ENCODE measurements at regions not wholly inside any gene's neighbourhood (a gene's known extent, or its start where the extent isn't known, plus 50 kb on each side); places are given as distances from the start of the nearest gene placed in this dataset.

DNA sequence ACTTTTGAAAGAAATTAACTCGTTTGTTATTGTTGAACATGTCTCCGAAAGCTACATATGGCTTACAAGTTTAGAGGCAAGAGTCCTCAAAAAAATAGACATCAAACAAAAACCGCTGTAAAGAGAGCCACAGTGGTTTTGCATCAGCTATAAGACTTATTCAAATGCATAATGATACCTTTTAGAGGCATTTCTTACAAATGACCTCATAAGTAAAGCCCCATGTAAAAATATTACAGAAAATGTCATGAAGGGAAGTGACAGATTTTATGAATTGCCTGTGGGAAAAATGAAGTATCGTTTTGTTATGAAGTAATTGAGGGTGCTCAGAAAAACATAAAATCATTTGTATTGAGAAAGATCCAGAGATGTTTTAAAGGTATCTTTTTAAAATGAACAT, 598.0 kb downstream of the NXPH1 start:
- TF ChIP-seq CREB1 (IDR thresholded peaks at IDR 0.05; ENCODE audit: low read depth) (no peak), RAD21 (IDR thresholded peaks at IDR 0.05; ENCODE audit: low read depth) (no peak), NFIC (IDR thresholded peaks at IDR 0.05) (no peak), TCF12 (IDR thresholded peaks at IDR 0.05; ENCODE audit: low read depth) (no peak), FOXM1 (IDR thresholded peaks at IDR 0.05; ENCODE audit: borderline replicate concordance, low read depth) (no peak), TAF1 (IDR thresholded peaks at IDR 0.05; ENCODE audit: low read depth) (no peak), EGR1 (IDR thresholded peaks at IDR 0.05) (no peak), CEBPB (IDR thresholded peaks at IDR 0.05) (no peak), EP300 (IDR thresholded peaks at IDR 0.05; ENCODE audit: borderline replicate concordance) (no peak), TEAD4 (IDR thresholded peaks at IDR 0.05) (no peak)
- TF ChIP-seq, protein P1, sequence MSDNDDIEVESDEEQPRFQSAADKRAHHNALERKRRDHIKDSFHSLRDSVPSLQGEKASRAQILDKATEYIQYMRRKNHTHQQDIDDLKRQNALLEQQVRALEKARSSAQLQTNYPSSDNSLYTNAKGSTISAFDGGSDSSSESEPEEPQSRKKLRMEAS (IDR thresholded peaks at IDR 0.05), result no peak

DNA sequence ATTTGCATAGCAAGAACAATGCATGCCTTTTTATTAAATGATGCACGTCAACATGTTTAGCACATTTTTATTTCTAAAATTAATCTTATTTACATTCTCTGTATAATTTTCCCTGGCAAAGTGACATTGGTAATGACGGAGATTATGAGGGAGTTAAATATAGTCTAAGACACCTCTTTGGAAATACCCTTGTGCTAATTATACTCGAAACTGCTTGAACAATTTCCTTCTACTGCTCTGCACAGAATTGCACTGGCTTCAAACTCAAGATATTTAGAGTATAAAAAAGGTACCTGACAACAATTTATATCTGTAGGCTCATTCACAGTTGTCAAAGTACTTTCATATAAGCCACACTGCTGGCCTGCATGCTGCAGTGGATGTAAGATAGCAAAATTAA, 602.7 kb downstream of the NXPH1 start:
- TF ChIP-seq YY1 (IDR thresholded peaks at IDR 0.05; ENCODE audit: low read depth), result no peak
- no peak for TF ChIP-seq TAF1 (IDR thresholded peaks at IDR 0.05; ENCODE audit: low read depth)
- no peak for TF ChIP-seq NFIC (IDR thresholded peaks at IDR 0.05)
- no peak for TF ChIP-seq TCF12 (IDR thresholded peaks at IDR 0.05; ENCODE audit: low read depth)
- TF ChIP-seq CREB1 (IDR thresholded peaks at IDR 0.05; ENCODE audit: low read depth), result no peak
- TF ChIP-seq, protein P2, sequence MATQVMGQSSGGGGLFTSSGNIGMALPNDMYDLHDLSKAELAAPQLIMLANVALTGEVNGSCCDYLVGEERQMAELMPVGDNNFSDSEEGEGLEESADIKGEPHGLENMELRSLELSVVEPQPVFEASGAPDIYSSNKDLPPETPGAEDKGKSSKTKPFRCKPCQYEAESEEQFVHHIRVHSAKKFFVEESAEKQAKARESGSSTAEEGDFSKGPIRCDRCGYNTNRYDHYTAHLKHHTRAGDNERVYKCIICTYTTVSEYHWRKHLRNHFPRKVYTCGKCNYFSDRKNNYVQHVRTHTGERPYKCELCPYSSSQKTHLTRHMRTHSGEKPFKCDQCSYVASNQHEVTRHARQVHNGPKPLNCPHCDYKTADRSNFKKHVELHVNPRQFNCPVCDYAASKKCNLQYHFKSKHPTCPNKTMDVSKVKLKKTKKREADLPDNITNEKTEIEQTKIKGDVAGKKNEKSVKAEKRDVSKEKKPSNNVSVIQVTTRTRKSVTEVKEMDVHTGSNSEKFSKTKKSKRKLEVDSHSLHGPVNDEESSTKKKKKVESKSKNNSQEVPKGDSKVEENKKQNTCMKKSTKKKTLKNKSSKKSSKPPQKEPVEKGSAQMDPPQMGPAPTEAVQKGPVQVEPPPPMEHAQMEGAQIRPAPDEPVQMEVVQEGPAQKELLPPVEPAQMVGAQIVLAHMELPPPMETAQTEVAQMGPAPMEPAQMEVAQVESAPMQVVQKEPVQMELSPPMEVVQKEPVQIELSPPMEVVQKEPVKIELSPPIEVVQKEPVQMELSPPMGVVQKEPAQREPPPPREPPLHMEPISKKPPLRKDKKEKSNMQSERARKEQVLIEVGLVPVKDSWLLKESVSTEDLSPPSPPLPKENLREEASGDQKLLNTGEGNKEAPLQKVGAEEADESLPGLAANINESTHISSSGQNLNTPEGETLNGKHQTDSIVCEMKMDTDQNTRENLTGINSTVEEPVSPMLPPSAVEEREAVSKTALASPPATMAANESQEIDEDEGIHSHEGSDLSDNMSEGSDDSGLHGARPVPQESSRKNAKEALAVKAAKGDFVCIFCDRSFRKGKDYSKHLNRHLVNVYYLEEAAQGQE (IDR thresholded peaks at IDR 0.05; ENCODE audit: low read depth), result no peak
- no peak for TF ChIP-seq EP300 (IDR thresholded peaks at IDR 0.05; ENCODE audit: borderline replicate concordance)
- TF ChIP-seq CEBPB (IDR thresholded peaks at IDR 0.05), result no peak
- no peak for TF ChIP-seq ZBTB7A (IDR thresholded peaks at IDR 0.05; ENCODE audit: low read depth)
- TF ChIP-seq RAD21 (IDR thresholded peaks at IDR 0.05; ENCODE audit: low read depth), result no peak
- no peak for TF ChIP-seq EGR1 (IDR thresholded peaks at IDR 0.05)

DNA sequence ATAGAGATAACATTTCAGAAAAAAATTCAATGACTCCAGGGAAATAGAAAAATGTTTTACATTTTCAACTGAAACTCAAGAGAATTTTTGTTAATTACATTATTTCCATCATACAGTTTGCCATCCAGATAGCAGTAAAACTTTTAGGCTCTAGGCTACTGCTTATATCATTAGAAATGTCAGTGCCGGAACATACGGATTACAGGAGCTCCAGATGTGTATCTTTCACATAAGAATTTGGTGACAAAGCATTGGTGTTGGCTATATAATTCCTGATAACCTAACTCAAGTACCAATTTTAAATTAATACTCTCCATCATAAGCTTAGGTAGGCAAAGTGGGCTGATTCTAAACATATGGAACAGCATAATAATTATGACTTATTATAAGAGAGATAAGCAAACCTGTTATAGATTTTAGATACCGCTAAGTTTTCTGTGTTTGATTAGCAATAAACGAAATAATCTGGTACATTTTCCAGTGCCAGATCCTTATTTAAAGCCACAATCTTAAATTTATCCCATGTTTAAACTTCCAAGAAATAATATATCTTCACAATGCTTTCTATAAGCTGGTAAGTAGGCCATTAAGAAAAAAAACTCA, 637.9 kb downstream of the NXPH1 start:
- TF ChIP-seq CEBPB (IDR thresholded peaks at IDR 0.05) (no peak), TEAD4 (IDR thresholded peaks at IDR 0.05) (no peak), ZBTB7A (IDR thresholded peaks at IDR 0.05; ENCODE audit: low read depth) (no peak), NFIC (IDR thresholded peaks at IDR 0.05) (no peak), EGR1 (IDR thresholded peaks at IDR 0.05) (no peak), YY1 (IDR thresholded peaks at IDR 0.05; ENCODE audit: low read depth) (no peak), FOXM1 (IDR thresholded peaks at IDR 0.05; ENCODE audit: borderline replicate concordance, low read depth) (no peak), TCF12 (IDR thresholded peaks at IDR 0.05; ENCODE audit: low read depth) (no peak), CREB1 (IDR thresholded peaks at IDR 0.05; ENCODE audit: low read depth) (no peak), RAD21 (IDR thresholded peaks at IDR 0.05; ENCODE audit: low read depth) (no peak), TAF1 (IDR thresholded peaks at IDR 0.05; ENCODE audit: low read depth) (no peak), EP300 (IDR thresholded peaks at IDR 0.05; ENCODE audit: borderline replicate concordance) (no peak)
- TF ChIP-seq, protein P1 (IDR thresholded peaks at IDR 0.05), result no peak
- TF ChIP-seq, protein P2 (IDR thresholded peaks at IDR 0.05; ENCODE audit: low read depth), result no peak
- TF ChIP-seq, protein P3, sequence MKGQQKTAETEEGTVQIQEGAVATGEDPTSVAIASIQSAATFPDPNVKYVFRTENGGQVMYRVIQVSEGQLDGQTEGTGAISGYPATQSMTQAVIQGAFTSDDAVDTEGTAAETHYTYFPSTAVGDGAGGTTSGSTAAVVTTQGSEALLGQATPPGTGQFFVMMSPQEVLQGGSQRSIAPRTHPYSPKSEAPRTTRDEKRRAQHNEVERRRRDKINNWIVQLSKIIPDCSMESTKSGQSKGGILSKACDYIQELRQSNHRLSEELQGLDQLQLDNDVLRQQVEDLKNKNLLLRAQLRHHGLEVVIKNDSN (IDR thresholded peaks at IDR 0.05), result no peak

DNA sequence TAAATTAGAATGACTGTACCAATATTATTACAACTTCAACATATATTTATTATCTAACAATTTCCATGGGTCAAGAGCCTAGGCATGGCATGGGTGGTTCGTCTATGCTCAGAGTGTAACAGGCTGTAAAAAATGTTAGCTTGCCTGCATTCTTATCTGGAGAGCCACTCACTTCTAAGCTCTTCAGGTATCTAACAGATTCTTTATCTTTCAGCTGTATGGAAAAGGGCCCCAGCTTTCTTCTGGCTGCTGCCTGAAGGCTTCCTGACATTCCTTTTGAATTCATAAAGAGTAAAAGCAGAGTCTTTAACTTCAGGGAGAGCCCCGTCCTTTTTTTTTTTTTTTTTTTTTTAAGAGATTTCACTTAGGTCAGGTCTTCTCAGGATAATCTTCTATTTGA, 648.8 kb downstream of the NXPH1 start:
- no peak for TF ChIP-seq TAF1 (IDR thresholded peaks at IDR 0.05; ENCODE audit: low read depth)
- no peak for TF ChIP-seq ZBTB7A (IDR thresholded peaks at IDR 0.05; ENCODE audit: low read depth)
- TF ChIP-seq YY1 (IDR thresholded peaks at IDR 0.05; ENCODE audit: low read depth), result no peak
- TF ChIP-seq CEBPB (IDR thresholded peaks at IDR 0.05), result no peak
- no peak for TF ChIP-seq RAD21 (IDR thresholded peaks at IDR 0.05; ENCODE audit: low read depth)
- TF ChIP-seq, protein P3 (IDR thresholded peaks at IDR 0.05), result no peak
- TF ChIP-seq CREB1 (IDR thresholded peaks at IDR 0.05; ENCODE audit: low read depth), result no peak
- TF ChIP-seq, protein P2 (IDR thresholded peaks at IDR 0.05; ENCODE audit: low read depth), result no peak
- no peak for TF ChIP-seq EP300 (IDR thresholded peaks at IDR 0.05; ENCODE audit: borderline replicate concordance)
- no peak for TF ChIP-seq TCF12 (IDR thresholded peaks at IDR 0.05; ENCODE audit: low read depth)
- TF ChIP-seq EGR1 (IDR thresholded peaks at IDR 0.05), result no peak
- no peak for TF ChIP-seq FOXM1 (IDR thresholded peaks at IDR 0.05; ENCODE audit: borderline replicate concordance, low read depth)
- TF ChIP-seq, protein P1 (IDR thresholded peaks at IDR 0.05), result no peak
- TF ChIP-seq NFIC (IDR thresholded peaks at IDR 0.05), result no peak
- TF ChIP-seq TEAD4 (IDR thresholded peaks at IDR 0.05), result no peak

All from Ishikawa (cell line).